ENCODE measurements at regions not wholly inside any gene's neighbourhood (a gene's known extent, or its start where the extent isn't known, plus 50 kb on each side); places are given as distances from the start of the nearest gene placed in this dataset.
"Not testable (repeated sequence)": the region's sequence is repeated elsewhere in the genome, so short reads cannot be mapped to it uniquely, and the experiment has no call there.

DNA sequence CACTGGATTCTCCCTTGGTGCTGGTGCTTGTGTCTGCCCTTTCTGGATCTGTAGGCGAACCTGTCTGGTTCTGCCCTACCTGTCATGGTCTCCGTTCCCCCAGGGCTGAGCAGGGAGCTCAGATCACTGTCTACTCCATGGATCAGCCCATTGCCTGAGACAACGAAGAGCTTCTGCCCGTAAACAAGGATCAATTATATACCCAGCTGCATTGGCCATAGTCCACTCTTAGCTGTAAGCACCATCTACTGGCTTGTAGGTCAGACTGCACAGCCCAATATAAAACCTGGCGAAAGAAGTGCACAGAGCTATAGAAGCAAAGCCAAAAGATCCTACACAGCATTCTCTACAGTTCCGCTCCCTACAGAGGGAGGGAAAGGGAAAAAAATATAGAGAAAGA is 181.5 kb upstream of the RPS23 start:
- Histone ChIP-seq H3K4me1 (no peaks in the 10 kb centered on the region), H3K4me3 (ENCODE audit: low read depth, low read length) (no peak overlapping the region), H3K36me3 (no peaks in the 10 kb centered on the region), H3K9me3 (no peaks in the 10 kb centered on the region), H3K27me3 (no peaks in the 10 kb centered on the region)
- TF ChIP-seq, protein P1, sequence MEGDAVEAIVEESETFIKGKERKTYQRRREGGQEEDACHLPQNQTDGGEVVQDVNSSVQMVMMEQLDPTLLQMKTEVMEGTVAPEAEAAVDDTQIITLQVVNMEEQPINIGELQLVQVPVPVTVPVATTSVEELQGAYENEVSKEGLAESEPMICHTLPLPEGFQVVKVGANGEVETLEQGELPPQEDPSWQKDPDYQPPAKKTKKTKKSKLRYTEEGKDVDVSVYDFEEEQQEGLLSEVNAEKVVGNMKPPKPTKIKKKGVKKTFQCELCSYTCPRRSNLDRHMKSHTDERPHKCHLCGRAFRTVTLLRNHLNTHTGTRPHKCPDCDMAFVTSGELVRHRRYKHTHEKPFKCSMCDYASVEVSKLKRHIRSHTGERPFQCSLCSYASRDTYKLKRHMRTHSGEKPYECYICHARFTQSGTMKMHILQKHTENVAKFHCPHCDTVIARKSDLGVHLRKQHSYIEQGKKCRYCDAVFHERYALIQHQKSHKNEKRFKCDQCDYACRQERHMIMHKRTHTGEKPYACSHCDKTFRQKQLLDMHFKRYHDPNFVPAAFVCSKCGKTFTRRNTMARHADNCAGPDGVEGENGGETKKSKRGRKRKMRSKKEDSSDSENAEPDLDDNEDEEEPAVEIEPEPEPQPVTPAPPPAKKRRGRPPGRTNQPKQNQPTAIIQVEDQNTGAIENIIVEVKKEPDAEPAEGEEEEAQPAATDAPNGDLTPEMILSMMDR (IDR thresholded peaks at IDR 0.05; ENCODE audit: low read depth, low read length): no peak
- no peak for DNase-seq

DNA sequence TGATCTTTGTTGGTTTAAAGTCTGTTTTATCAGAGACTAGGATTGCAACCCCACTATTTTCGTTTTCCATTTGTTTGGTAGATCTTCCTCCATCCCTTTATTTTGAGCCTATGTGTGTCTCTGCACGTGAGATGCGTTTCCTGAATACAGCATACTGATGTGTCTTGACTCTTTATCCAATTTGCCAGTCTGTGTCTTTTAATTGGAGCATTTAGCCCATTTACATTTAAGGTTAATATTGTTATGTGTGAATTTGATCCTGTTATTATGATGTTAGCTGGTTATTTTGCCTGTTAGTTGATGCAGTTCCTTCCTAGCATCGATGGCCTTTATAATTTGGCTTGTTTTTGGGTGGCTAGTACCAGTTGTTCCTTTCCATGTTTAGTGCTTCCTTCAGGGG is 177.2 kb upstream of the RPS23 start:
- H3K4me1 ChIP-seq; H3K4me3 ChIP-seq (ENCODE audit: low read depth, low read length); H3K9me3 ChIP-seq; DNase-seq; H3K36me3 ChIP-seq; H3K27me3 ChIP-seq: not testable (repeated sequence)

DNA sequence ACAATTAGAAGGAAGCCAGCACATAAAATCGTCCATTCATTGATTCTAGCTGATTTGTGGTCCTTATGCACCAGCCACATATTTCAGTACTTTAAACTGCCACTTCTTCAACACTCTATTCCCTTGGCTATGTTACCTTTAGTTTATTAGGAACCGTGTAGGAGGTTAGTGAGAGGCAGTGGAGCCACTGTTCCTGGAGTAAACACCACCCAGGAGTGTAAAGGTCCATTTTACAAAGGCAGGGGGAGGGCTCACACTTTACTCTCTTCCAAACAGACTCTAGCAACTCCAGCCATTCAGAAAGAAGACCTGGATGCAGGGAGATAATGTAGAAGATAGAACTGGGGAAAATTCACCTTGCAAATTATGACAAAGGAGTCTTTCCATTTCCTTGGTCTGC is 170.2 kb upstream of the RPS23 start:
- Histone ChIP-seq H3K4me1 (peaks cover 7% of the 10 kb centered on the region), H3K9me3 (no peaks in the 10 kb centered on the region), H3K4me3 (ENCODE audit: low read depth, low read length) (no peak overlapping the region), H3K36me3 (no peaks in the 10 kb centered on the region), H3K27me3 (no peaks in the 10 kb centered on the region)
- no peak for DNase-seq
- TF ChIP-seq, protein P1 (IDR thresholded peaks at IDR 0.05; ENCODE audit: low read depth, low read length): no peak

DNA sequence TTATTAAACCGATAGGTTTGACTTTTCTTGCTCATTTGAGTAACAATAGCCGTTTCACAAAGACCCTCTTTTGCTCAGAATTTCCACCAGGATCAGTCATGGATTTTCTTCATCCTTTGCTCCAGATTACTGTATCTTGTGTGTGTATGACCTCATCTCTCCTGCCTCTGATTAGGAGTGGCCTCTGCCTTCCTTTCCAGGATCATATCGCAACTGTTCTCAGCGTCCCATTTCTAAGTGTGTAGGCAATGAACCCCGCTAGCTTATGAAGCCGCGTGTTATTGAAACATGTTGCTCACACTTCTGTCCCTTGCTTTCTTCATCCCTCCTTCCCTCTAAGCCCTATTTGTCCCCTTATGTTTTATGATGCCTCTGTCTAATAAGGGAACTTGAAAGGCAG is 169.8 kb upstream of the RPS23 start:
- no peaks in the 10 kb centered on the region for H3K9me3 ChIP-seq
- H3K27me3 ChIP-seq: no peaks in the 10 kb centered on the region
- no peak for DNase-seq
- TF ChIP-seq, protein P1 (IDR thresholded peaks at IDR 0.05; ENCODE audit: low read depth, low read length): no peak
- no peak overlapping the region for H3K4me3 ChIP-seq (ENCODE audit: low read depth, low read length)
- no peaks in the 10 kb centered on the region for H3K36me3 ChIP-seq
- peaks cover 7% of the 10 kb centered on the region for H3K4me1 ChIP-seq

DNA sequence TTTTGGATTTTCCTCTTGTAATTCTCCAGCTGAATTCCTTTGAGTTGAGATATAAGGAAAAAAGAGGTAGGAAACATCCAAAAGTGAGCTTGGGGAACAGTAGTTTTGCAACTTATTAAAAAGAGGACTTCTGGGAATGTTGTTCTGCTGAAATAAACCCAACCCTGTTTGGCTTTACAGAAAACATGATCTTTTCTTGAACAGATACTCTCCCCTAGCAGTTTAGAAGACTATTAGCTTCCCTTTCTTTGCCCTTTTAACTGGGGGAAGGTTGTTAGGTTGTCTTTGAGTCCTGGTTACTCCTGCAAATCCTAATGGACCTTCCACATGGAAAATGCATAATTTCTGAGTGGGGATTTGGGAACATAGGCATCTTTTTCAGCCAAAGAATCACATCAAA is 168.7 kb upstream of the RPS23 start:
- Histone ChIP-seq H3K4me3 (ENCODE audit: low read depth, low read length) (no peak overlapping the region), H3K36me3 (no peaks in the 10 kb centered on the region), H3K4me1 (peaks cover 7% of the 10 kb centered on the region), H3K27me3 (no peaks in the 10 kb centered on the region), H3K9me3 (no peaks in the 10 kb centered on the region)
- no peak for DNase-seq
- TF ChIP-seq, protein P1 (IDR thresholded peaks at IDR 0.05; ENCODE audit: low read depth, low read length): no peak

DNA sequence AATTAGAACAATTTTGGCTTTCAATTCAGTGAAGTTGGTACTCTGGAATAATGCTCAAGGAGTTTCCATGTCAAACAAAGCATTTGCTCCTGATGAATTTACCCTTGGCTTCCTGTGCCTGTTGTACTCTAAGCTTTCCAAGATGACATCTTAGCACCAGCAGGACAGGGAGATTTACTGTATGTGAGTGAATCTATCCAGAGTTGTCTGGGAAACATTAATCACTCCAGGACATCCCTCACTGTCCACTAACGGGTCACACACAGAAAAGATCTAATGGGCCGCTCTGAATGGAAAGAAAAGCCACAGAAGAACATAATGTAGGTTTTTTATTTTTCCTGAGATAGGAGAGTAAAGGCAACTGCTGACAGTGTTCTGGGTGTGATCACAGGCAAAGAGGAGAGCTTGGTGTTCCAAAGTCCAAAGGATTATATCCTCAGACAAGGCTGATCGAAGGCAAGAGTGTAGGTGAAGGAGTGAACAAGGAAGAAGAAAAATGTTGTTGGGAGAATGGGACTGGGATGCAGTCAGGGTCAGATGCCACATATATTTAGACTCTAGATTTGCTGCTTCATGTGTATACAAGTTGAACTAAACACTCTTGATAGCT is 167.7 kb upstream of the RPS23 start:
- Histone ChIP-seq H3K4me1 (peaks cover 7% of the 10 kb centered on the region), H3K4me3 (ENCODE audit: low read depth, low read length) (no peak overlapping the region), H3K36me3 (no peaks in the 10 kb centered on the region), H3K27me3 (no peaks in the 10 kb centered on the region), H3K9me3 (no peaks in the 10 kb centered on the region)
- TF ChIP-seq, protein P1 (IDR thresholded peaks at IDR 0.05; ENCODE audit: low read depth, low read length): no peak
- no peak for DNase-seq

Measured in BE2C (cell line).